GM21825 (cell line): ENCODE measurements at regions not wholly inside any gene's neighbourhood (a gene's known extent, or its start where the extent isn't known, plus 50 kb on each side); places are given as distances from the start of the nearest gene placed in this dataset.

Experiments
- ATAC-seq: cut with Tn5 transposase; IDR thresholded peaks from one replicate; pipeline ENCODE4 v1.9.1; 2021; ENCODE audit warnings: mild to moderate bottlenecking, moderate library complexity; ENCODE audit not compliant: unreplicated experiment

DNA sequence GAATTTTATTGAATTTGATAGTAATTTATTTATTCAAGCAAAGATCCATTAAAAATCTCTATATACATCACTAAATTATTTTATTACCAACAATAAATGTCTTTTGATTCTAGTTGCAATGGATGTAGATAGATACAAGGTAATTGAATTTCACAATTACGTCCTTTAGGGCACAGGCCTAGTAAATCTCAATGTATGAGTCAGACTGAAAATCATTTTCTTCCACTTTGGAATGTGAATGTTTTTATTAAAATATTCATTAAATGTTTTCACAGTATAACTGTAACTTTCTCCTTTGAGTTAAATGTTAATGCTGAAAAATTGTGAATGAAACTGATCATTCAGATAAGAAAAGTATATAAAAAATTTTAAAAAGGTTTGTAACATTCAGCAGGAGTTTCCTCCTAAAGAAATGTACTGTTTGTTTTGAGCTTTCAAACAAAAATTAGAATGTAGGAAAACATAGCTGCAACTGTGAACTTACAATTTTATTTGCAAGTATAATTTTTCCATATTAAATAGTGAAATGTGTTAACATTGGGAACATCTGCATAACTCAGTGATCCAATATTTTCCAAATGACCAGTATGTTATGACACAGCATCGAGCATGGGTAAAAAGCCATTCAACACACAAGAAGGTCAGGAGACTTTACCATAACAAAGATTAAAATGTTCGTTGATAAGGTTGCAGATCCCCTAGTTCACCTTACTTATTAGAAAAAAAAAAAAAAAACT is 663.7 kb downstream of the METTL4 start:
- no peak for ATAC-seq

DNA sequence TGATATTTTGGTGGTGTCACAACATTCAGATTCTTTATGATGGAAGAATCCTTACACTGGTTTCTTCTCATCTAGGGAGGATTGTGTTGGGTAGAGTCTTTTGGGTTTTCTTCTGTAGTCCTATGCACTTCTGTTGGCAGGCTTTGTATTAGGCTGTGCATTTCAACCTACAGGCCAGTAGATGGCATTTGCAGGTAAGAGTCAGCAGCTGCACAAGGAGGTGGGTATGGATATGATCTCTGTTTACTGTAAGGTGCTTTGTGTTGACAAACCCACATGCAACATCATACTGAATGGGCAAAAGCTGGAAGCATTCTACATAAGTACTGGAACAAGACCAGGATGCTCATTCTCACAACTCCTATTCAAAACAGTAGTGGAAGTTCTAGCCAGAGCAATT is 656.8 kb downstream of the METTL4 start:
- no peak for ATAC-seq

DNA sequence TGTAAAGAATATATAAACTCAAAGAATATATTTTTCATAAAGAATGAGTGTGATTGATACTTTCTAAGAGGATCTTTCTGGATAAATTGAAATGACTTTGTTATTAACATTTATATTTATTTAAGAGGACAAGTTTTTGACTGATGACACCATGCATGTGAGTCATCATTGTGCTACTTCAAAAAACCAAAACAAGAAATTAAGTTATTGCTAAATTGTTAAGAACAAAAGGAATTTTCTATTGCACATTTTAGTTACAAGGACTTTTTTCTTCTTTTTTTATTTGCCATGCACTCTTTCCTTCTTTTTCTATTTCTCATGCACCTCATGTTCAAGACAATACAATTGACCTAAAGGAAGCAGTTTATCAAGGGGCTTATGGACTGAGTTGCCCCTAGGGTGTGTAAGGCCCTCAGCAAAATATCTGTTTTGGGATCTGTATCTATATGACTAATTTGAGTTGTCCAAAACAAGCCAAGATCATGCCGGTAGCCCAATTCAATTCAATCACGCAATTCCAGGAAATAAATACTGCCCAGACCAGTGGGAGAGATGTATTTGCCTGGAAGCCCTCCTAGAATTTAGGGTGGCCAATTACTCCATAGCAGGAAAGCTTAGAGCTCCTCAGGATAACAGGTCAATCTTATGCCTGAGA is 654.3 kb downstream of the METTL4 start:
- ATAC-seq = no peak

DNA sequence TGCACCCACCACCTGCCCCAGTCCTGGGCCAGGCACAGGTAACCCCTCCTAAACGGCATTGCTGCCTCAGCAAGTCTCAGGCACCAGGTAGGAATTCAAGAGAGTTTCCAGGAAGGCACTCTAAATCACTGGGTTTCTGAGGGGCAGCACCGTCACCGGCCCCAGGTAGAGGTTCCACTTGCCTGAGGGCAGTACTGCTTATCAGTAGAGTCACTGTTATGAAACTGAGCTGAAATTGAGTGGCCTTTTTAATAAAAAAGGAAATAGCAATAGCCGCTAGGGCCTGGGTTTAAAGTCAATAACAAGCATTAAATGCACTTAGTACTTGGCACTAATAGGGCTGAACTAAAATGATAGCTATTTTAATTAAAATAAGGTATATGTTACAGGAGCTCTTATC is 653.7 kb downstream of the METTL4 start:
- ATAC-seq = no peak

DNA sequence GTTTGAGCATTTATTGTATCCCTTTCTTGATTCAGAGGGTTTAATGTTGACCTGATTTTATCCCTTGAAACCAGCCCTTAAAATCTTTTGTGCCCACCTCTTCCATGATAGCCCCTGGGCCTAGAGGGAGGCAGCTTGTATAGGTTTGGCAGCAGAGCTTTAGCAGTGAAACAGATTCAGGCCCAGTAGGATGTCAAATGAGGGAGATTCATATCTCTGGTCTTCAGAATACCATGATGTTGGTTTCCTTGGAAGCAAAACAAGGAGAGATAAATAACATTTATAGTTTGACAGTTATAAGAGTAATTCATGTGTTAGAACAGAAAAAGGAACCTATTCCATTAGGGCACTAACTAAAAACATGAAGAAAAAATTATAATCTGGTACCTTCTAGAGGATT is 649.2 kb downstream of the METTL4 start:
- ATAC-seq = no peak

DNA sequence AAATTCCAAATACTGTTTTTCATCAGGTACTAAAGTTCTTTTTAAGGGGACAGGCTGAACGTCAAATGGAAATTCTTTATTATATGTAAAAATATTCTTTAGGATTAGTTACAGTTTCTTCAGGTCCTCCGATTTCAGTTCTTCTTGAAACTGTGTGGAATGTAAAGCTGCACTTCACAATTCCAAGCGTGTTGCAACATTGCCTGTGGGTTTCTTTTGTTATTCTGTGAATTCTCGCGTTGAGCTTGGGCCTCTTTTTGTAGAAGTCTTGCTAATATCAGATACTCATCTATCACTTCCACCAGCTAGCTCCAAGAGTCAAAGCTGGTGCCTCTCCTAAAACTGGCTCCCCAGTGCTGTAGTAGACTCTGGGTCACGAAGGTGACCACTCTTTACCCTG is 642.6 kb downstream of the METTL4 start:
- no peak for ATAC-seq

DNA sequence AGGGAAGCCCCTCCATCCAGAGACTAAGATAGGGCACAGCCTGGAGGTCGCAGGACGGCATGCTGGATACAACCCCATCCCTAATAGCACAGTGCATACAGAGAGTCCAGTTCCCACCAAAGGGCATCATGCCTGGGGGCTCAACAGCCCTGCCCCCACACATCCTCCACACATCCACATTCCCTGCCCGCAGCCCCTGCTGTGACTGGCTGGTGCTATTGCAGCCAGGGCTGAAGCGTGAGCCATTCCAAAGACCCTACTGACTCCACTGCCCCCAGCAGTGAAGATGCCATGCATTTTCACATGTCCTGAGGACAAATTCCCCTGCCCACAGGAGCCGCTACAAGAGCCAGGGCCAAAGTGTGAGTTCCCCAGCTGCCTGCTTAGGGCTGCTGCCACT is 641.6 kb downstream of the METTL4 start:
- ATAC-seq = no peak

DNA sequence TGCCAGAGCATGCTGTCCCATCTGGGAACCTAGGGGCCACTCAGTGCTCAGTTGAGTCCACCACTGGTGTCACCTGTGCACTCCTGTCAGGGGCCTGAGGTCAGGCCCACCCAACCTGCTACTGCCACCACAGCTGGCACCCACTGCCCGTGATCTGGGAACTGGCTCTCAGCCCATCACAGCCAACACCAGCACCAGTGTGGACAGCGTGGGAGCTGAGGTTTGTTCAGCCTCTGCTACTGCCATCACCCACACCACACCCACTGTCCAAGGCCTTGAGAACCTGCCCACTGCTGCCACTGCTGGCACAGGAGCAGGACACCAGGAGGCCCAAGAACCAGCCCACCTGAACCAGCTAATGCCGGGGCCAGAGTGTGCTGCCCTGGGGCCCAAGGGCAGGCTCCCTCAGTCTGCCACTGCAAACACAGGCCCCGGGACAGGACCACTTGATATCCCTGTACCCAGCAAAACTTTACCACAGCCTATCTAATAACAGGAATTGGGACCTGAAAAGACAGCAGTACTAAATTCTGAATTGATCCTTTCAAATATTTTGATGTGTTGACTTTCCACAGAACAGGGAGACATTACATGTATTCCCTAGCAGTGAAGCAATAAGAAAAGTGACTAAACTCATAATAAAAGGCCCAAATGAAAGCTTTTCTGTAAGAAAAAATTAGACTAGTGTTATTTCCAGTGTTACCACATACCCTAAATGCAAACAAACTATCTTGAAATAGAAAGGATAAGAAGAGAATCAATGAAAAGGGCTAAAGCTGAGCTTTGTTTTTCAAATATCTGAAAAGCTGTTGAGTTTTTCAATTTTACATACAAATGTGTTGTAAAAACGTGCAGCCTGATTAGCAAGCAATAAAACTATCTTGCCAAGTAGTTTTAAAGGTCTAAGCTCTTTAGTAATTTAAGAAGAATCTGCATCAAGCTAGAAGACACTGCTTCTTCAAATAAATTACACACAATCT is 640.7 kb downstream of the METTL4 start:
- ATAC-seq = no peak

DNA sequence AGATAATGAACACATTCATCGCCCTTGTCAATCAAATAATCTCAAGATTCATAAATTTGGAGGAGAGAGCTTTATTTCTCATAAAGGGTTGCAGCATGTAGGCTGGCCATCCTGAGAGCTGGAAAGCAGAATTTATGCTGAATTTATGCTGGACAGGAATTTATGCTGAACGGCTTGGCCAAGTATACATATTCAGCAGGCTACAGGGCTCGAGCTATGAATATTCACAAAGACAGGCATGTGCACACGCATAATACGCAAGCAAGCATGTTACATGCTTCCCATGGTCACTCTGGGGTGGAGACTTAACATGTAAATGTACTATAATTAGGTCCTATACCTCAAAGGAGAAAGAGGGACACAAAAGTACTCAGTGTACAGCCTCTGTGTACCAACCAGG is 618.8 kb downstream of the METTL4 start:
- ATAC-seq = no peak

DNA sequence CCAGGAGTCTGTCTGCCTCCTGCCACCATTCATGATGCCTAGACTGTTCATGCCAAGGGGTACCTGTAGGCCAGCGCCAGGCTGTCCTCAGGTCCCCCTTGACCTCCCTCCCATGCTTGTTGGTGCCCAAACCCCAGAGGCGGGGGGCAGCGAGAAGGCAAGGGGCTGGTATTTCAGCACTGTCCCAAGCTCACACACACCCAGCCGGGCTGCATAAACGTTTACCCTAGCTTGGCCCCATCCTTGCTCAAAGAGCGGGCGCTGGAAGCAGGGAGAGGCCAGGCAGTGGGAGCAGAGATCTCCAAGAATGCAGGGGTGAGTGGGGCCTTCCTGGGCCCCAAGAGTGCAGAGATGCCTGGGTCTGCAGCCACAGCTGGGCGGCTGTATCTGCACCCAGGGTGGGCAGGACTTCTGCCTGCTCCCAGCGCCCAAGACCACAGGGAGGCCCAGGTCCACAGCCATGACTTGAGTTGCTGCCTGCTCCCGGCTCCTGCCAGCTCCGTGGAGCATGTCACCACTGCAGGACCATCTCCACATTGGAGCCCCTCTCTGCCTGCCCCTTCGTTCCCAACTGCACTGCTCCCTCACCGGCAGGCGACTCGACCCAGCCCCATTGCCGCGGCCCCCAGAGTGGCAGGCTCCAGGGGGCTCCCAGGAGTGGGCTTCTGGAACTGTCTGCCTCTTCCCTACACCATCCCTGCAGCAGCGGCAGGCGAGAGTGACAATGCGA is 616.6 kb downstream of the METTL4 start:
- no peak for ATAC-seq

DNA sequence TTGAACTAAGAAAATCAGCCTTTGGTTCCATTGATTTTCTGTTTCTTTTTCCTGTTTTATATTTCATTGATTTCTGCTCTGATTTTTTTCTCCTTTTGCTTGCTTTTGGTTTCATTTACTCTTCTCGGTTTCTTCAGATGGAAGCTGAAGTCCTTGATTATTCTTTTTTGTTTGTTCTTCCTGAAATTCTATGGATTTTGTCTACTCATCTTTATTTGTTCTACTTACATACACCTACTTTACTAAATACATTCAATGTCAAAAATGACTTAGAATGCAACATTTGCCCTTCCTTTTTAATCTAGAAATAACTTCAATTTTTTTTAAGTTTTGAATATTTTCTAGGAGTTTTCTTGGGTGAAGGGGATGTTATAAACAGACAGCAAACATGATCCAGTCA is 612.5 kb downstream of the METTL4 start:
- no peak for ATAC-seq

DNA sequence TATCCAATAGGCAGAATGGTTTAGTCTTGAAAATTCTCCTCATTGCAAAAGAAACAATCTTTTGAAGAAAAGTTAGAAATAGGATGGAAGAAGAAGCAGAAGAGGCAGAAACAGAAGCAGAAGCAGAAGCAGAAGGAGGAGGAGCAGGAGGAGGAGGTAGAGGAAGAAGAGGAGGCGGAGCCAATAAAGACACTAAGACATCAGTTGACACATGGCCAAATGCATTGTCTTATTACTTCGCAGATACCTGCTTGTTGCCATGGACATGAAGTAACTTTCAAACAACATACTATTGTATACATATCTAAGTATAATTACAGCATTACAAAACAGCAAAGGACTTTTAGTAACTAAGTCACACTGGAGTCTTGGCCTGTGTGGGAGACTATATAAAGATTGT is 606.3 kb downstream of the METTL4 start:
- no peak for ATAC-seq

DNA sequence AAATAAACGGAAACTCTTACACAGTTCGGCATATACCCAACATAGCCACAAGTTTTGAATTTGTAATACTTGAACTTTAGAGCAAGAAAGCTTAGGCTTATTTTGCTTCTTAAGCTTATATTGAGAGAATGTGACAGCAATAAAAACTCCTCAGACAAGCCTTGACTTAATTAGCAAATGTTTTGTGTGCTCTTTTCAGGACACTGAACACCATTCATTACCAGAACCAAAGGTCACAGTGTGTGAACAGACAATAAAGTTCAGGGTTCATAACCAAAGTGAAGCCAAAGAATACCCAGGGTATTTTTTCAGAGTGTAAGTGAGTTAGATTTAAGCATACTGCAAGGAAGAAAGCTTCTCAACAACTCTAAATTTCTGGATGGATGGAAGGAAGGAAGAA is 605.8 kb downstream of the METTL4 start:
- ATAC-seq = no peak

DNA sequence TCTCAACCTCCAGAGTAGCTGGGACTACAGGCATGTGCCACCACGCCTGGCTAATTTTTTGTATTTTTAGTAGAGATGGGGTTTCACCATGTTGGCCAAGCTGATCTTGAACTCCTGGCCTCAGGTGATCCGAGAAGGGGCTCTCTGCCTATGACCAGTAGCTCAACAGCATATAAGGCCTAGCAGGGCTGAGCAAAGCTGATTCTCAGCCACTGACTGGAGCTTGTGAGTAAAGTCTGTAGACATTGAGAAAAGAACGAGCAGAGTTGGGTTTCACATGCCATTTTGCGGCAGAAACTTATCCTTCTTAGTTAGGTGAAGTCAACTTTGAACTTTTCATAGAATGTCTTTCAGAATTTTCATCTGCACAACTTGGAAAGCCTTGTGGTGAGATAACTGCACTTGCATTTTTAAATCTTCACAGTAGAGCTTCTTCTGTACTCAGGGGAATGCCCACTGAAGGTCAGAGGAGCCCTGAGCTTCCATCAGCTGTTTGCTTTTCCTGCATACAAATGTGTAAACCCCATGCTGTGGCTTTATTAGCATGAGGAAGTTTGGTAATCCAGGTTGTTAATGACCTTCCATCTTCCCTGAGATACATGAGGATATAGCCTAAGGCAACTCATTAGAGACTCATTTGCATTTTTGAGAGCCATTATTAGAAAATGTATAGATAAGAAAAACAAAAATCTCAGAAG is 602.4 kb downstream of the METTL4 start:
- ATAC-seq = no peak

DNA sequence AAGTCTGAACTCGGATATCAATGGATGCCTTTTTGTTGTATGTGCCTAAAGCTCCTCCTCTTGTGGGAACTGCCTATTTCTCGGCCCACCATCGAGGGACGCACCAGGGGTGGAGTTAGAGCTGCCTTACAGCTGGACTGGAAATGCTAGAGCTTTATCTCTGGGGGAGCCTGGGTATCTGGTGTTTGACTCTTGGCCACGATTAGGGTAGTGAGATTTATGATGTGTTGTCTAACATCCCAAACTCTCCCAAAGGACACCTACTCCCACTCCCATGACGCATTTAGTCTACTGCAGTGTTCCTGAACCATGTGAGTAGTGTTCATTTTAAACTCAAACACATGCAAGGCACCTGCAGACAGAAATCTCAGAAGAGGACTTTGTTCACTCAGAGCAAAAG is 594.8 kb downstream of the METTL4 start:
- ATAC-seq = no peak

DNA sequence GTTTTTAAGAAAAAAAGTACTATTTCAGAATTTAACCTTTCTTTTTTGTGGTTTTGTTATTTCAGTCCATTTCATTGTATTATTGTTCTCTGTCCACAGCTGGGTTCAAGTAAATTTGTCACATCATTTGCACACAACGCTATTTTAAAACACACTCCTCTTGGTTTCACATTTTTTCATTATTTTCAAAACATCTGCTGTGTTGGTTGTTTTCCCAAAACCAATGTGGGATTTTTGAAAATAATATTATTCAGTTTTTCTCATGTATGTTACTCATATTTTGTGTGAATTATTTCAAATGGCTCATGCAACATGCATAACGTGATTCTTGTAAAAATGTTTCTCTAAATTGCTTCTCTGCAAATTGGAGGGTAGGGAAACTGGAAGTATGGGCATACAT is 589.2 kb downstream of the METTL4 start:
- ATAC-seq = no peak

DNA sequence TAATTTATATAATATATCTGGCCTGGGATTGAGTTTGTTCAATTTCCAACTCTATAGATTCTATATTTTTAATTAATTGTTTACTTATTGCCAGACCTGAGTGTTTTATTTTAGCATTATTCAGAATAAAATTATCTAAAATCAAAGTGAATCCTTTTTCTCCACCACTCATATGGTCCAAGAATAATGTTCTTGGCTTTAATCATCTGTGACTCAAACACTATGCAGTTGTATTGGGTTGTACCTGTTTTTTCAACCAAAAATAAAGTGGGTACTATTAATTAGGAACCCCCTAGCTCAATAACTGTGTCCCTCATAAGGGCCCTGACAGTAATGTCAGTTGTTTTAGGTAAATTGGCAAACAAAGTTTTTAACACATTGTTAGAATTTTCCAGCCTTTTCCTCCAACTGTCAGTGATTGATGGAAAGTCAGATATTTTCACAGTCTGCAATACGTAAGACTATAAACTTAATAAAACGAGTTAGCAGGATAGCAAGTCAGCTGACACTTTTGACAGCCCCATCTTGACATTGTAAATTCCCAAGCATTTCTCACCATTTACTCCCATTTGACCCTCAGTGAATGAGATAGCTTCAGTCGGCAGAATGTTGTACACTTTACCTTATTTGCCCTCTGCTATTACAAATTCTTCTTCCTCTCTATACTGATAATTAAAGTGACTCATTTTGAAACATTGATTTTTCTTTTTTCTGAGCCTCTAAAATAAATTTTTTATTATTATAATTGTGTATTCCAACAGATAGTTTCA is 587.4 kb downstream of the METTL4 start:
- no peak for ATAC-seq

DNA sequence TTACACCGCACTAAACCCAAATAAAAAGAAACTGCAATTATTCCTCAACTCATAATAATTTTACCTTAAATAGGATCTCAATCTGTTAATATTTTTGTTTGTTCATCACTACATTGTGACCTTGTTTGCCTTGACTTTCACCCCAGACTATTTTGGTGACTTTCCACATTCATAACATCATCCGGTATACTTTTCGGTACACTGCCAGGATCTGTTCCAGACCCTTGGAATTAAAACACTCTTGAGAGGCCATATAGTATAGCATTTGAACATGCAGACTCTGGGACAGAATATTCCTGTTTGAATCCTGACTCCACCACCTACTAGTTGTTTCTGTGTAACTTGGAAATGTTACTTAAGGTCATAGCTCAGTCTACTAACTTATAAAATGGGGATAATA is 577.4 kb downstream of the METTL4 start:
- ATAC-seq = no peak

DNA sequence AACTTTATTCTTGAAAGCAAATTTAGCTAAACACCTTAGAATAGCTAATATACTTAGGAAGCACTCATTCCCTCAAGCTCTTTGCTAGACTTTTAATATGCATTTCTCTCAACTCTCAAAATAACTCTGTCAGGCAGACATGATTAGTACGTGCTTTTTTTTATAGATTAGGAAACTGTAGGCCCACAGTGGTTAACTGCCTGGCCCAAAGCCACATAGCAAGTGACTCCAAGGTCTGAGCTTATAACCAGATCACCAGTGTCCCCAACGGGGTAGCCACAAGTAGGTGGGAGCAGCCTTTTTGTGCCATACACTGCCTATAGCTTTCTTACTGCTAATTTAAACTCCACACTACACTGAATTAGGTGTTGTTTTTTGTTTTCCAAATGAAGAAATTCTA is 576.8 kb downstream of the METTL4 start:
- ATAC-seq = no peak
